Liver (tissue), 3 donors: ENCODE measurements at regions not wholly inside any gene's neighbourhood (a gene's known extent, or its start where the extent isn't known, plus 50 kb on each side); places are given as distances from the start of the nearest gene placed in this dataset.

Source experiments
- FOXA1 ChIP-seq: IDR thresholded peaks from 2 replicates; pipeline ENCODE4 v1.6.1; 2016; ENCODE audit warnings: antibody characterized with exemption
- GABPA ChIP-seq, 2 donors: IDR thresholded peaks in 1 of 2; conservative IDR thresholded peaks in 1 of 2; 2 replicates each; pipeline ENCODE4 v1.6.1; 2016; ENCODE audit warnings: antibody characterized with exemption in 2 of 2, mild to moderate bottlenecking in 1 of 2, moderate library complexity in 1 of 2
- HNF4A ChIP-seq, 2 donors: conservative IDR thresholded peaks; 2 replicates each; pipeline ENCODE4 v1.6.1; 2016; ENCODE audit warnings: antibody characterized with exemption in 2 of 2, mild to moderate bottlenecking in 2 of 2
- JUND ChIP-seq, 2 donors: IDR thresholded peaks; 2 replicates each; pipeline ENCODE4 v1.6.1; 2016; ENCODE audit warnings: antibody characterized with exemption in 2 of 2
- RAD21 ChIP-seq, 2 donors: IDR thresholded peaks; 2 replicates each; pipeline ENCODE4 v1.6.1; 2016; ENCODE audit warnings: antibody characterized with exemption in 2 of 2, mild to moderate bottlenecking in 2 of 2
- RXRA ChIP-seq, 2 donors: IDR thresholded peaks; 2 replicates each; pipeline ENCODE4 v1.6.1; 2017 to 2018; ENCODE audit warnings: antibody characterized with exemption in 2 of 2, mild to moderate bottlenecking in 1 of 2
- TF ChIP-seq, protein P1 (sequence below): fragments of 150-350 bp; IDR thresholded peaks from 2 replicates; pipeline ENCODE4 v1.5.1; 2017; ENCODE audit warnings: improper control_type of control experiment, low read depth, low read length; ENCODE audit not compliant: missing input control
- TF ChIP-seq, protein P2 (sequence below): IDR thresholded peaks from 2 replicates; pipeline ENCODE4 v1.6.1; 2016; ENCODE audit warnings: antibody characterized with exemption
- TF ChIP-seq, protein P3 (sequence below): IDR thresholded peaks from 2 replicates; pipeline ENCODE4 v1.6.1; 2016; ENCODE audit warnings: antibody characterized with exemption, mild to moderate bottlenecking
- TF ChIP-seq, protein P4 (sequence below): IDR thresholded peaks from 2 replicates; pipeline ENCODE4 v1.6.1; 2016; ENCODE audit warnings: antibody characterized with exemption
- donor health status: healthy.
- donor health status: healthy.

DNA sequence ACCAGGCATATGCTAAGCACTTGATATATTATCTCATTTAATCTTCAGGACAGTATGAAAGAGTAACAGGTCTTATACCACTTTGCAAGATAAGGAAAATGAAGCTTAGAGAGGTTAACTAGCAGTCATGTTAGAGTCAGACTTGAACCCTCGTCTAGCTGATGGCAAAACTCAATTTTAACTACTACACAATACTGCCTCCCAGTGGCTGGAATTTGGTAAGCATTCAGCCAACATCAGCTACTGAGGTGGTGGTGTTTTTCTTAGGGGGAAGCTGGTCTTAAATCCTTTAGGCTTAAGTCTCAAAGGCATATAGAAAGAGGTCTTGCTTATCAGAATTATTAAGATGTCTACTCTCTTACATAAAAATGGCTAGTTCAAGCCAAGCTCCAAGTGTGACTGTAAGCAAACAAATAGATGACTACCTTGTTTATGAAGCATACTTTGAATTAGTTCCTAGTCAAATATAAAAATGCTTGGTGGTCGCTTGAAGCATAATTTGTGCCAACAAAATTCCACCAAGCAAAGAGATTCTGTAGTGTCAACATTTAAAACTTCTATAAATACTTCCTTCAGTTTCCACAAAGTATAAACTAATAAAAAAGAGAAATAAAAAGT lies 325.4 kb upstream of the FIGN start:
- peak; percentile 80 to 89 for TF ChIP-seq RAD21 (IDR thresholded peaks at IDR 0.05)
- TF ChIP-seq, protein P1, sequence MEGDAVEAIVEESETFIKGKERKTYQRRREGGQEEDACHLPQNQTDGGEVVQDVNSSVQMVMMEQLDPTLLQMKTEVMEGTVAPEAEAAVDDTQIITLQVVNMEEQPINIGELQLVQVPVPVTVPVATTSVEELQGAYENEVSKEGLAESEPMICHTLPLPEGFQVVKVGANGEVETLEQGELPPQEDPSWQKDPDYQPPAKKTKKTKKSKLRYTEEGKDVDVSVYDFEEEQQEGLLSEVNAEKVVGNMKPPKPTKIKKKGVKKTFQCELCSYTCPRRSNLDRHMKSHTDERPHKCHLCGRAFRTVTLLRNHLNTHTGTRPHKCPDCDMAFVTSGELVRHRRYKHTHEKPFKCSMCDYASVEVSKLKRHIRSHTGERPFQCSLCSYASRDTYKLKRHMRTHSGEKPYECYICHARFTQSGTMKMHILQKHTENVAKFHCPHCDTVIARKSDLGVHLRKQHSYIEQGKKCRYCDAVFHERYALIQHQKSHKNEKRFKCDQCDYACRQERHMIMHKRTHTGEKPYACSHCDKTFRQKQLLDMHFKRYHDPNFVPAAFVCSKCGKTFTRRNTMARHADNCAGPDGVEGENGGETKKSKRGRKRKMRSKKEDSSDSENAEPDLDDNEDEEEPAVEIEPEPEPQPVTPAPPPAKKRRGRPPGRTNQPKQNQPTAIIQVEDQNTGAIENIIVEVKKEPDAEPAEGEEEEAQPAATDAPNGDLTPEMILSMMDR = peak; percentile 68
- no peak for TF ChIP-seq RXRA (IDR thresholded peaks at IDR 0.05)
- TF ChIP-seq JUND (IDR thresholded peaks at IDR 0.05) = no peak
- no peak for TF ChIP-seq FOXA1
- TF ChIP-seq, protein P2, sequence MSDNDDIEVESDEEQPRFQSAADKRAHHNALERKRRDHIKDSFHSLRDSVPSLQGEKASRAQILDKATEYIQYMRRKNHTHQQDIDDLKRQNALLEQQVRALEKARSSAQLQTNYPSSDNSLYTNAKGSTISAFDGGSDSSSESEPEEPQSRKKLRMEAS = no peak
- TF ChIP-seq, protein P3, sequence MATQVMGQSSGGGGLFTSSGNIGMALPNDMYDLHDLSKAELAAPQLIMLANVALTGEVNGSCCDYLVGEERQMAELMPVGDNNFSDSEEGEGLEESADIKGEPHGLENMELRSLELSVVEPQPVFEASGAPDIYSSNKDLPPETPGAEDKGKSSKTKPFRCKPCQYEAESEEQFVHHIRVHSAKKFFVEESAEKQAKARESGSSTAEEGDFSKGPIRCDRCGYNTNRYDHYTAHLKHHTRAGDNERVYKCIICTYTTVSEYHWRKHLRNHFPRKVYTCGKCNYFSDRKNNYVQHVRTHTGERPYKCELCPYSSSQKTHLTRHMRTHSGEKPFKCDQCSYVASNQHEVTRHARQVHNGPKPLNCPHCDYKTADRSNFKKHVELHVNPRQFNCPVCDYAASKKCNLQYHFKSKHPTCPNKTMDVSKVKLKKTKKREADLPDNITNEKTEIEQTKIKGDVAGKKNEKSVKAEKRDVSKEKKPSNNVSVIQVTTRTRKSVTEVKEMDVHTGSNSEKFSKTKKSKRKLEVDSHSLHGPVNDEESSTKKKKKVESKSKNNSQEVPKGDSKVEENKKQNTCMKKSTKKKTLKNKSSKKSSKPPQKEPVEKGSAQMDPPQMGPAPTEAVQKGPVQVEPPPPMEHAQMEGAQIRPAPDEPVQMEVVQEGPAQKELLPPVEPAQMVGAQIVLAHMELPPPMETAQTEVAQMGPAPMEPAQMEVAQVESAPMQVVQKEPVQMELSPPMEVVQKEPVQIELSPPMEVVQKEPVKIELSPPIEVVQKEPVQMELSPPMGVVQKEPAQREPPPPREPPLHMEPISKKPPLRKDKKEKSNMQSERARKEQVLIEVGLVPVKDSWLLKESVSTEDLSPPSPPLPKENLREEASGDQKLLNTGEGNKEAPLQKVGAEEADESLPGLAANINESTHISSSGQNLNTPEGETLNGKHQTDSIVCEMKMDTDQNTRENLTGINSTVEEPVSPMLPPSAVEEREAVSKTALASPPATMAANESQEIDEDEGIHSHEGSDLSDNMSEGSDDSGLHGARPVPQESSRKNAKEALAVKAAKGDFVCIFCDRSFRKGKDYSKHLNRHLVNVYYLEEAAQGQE = no peak
- TF ChIP-seq GABPA (IDR thresholded peaks at IDR 0.05 in 1 of 2, conservative IDR thresholded peaks at IDR 0.05 in 1 of 2) = no peak
- no peak for TF ChIP-seq HNF4A (conservative IDR thresholded peaks at IDR 0.05)
- TF ChIP-seq, protein P4, sequence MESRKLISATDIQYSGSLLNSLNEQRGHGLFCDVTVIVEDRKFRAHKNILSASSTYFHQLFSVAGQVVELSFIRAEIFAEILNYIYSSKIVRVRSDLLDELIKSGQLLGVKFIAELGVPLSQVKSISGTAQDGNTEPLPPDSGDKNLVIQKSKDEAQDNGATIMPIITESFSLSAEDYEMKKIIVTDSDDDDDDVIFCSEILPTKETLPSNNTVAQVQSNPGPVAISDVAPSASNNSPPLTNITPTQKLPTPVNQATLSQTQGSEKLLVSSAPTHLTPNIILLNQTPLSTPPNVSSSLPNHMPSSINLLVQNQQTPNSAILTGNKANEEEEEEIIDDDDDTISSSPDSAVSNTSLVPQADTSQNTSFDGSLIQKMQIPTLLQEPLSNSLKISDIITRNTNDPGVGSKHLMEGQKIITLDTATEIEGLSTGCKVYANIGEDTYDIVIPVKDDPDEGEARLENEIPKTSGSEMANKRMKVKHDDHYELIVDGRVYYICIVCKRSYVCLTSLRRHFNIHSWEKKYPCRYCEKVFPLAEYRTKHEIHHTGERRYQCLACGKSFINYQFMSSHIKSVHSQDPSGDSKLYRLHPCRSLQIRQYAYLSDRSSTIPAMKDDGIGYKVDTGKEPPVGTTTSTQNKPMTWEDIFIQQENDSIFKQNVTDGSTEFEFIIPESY = no peak
